H9 (cell line): ENCODE measurements at regions not wholly inside any gene's neighbourhood (a gene's known extent, or its start where the extent isn't known, plus 50 kb on each side); places are given as distances from the start of the nearest gene placed in this dataset.
A peak's percentile ranks its signal among the peaks of the same experiment; 100 is the strongest.

Experiments
- DNase-seq: peaks from one replicate; pipeline ENCODE4 v3.0.0-alpha.2; 2017
- H2AFZ ChIP-seq: one replicate; pipeline ENCODE4 v1.6.1; 2013; ENCODE audit warnings: mild to moderate bottlenecking, low read length, control low read depth, moderate library complexity
- H2AK5ac ChIP-seq: 2 replicates; pipeline ENCODE4 v1.6.1; 2013; ENCODE audit warnings: low read length, control low read depth, mixed read lengths; ENCODE audit not compliant: insufficient read length
- H2BK120ac ChIP-seq: one replicate; pipeline ENCODE4 v1.6.1; 2013; ENCODE audit warnings: low read depth, mild to moderate bottlenecking, low read length, control low read depth, inconsistent platforms; ENCODE audit not compliant: poor library complexity, severe bottlenecking
- H2BK12ac ChIP-seq: 2 replicates; pipeline ENCODE4 v1.6.1; 2013; ENCODE audit warnings: low read length, control low read depth, mixed read lengths, low read depth; ENCODE audit not compliant: insufficient read length
- H2BK15ac ChIP-seq: 2 replicates; pipeline ENCODE4 v1.6.1; 2013; ENCODE audit warnings: low read depth, low read length, control low read depth
- H2BK20ac ChIP-seq: one replicate; pipeline ENCODE4 v1.6.1; 2013; ENCODE audit warnings: low read depth, mild to moderate bottlenecking, low read length, control low read depth, inconsistent platforms; ENCODE audit not compliant: poor library complexity, severe bottlenecking
- H2BK5ac ChIP-seq: 2 replicates; pipeline ENCODE4 v1.6.1; 2013; ENCODE audit warnings: low read length, control low read depth, mixed read lengths; ENCODE audit not compliant: insufficient read length
- H3K14ac ChIP-seq: 2 replicates; pipeline ENCODE4 v1.6.1; 2013; ENCODE audit warnings: low read length, control low read depth; ENCODE audit not compliant: insufficient read depth
- H3K18ac ChIP-seq: 2 replicates; pipeline ENCODE4 v1.6.1; 2013; ENCODE audit warnings: low read depth, mild to moderate bottlenecking, mixed read lengths, low read length, control low read depth; ENCODE audit not compliant: insufficient read length
- H3K23ac ChIP-seq: 2 replicates; pipeline ENCODE4 v1.6.1; 2013; ENCODE audit warnings: low read length, control low read depth, mixed read lengths, low read depth; ENCODE audit not compliant: insufficient read length
- H3K23me2 ChIP-seq: 2 replicates; pipeline ENCODE4 v1.6.1; 2013; ENCODE audit warnings: low read depth, mild to moderate bottlenecking, mixed read lengths, low read length, control low read depth; ENCODE audit not compliant: insufficient read length, poor library complexity, severe bottlenecking
- H3K27ac ChIP-seq: 2 replicates; pipeline ENCODE4 v1.5.1; 2013; ENCODE audit warnings: low read length, control low read depth, mixed read lengths, low read depth; ENCODE audit not compliant: insufficient read length
- H3K27me3 ChIP-seq: 2 replicates; pipeline ENCODE4 v1.6.1; 2013; ENCODE audit warnings: low read length, control low read depth, inconsistent platforms; ENCODE audit not compliant: insufficient read depth
- H3K4ac ChIP-seq: 2 replicates; pipeline ENCODE4 v1.6.1; 2013; ENCODE audit warnings: low read depth, mild to moderate bottlenecking, control low read depth, inconsistent platforms, low read length, moderate library complexity
- H3K4me1 ChIP-seq: 2 replicates; pipeline ENCODE4 v1.6.1; 2013; ENCODE audit warnings: low read length, control low read depth, inconsistent platforms; ENCODE audit not compliant: insufficient read depth
- H3K4me2 ChIP-seq: 2 replicates; pipeline ENCODE4 v1.6.1; 2013; ENCODE audit warnings: low read length, control low read depth, mixed read lengths; ENCODE audit not compliant: insufficient read length, insufficient read depth
- H3K56ac ChIP-seq: 2 replicates; pipeline ENCODE4 v1.6.1; 2013; ENCODE audit warnings: low read depth, mild to moderate bottlenecking, mixed read lengths, low read length, control low read depth; ENCODE audit not compliant: insufficient read length
- H3K79me1 ChIP-seq: 2 replicates; pipeline ENCODE4 v1.6.1; 2013; ENCODE audit warnings: low read depth, mild to moderate bottlenecking, moderate library complexity, low read length, control low read depth, inconsistent platforms; ENCODE audit not compliant: insufficient read depth, poor library complexity, severe bottlenecking
- H3K79me2 ChIP-seq: 2 replicates; pipeline ENCODE4 v1.6.1; 2013; ENCODE audit warnings: low read length, control low read depth, inconsistent platforms; ENCODE audit not compliant: insufficient read depth
- H3K9ac ChIP-seq: 2 replicates; pipeline ENCODE4 v1.6.1; 2013; ENCODE audit warnings: low read length, control low read depth, mixed read lengths; ENCODE audit not compliant: insufficient read length; ENCODE audit errors: extremely low read depth
- H3K9me3 ChIP-seq: one replicate; pipeline ENCODE4 v1.6.1; 2013; ENCODE audit warnings: low read depth, low read length, inconsistent platforms; ENCODE audit not compliant: control insufficient read depth
- H3T11ph ChIP-seq: one replicate; pipeline ENCODE4 v1.6.1; 2013; ENCODE audit warnings: mild to moderate bottlenecking, low read length, control low read depth, inconsistent platforms
- H4K20me1 ChIP-seq: one replicate; pipeline ENCODE4 v1.6.1; 2013; ENCODE audit not compliant: control insufficient read depth, insufficient read length, insufficient read depth
- H4K5ac ChIP-seq: 2 replicates; pipeline ENCODE4 v1.6.1; 2013; ENCODE audit warnings: low read depth, mild to moderate bottlenecking, mixed read lengths, low read length, control low read depth; ENCODE audit not compliant: insufficient read length
- H4K8ac ChIP-seq: replicated peaks from 2 replicates; pipeline ENCODE4 v1.6.1; 2013; ENCODE audit warnings: low read length, control low read depth, mixed read lengths, low read depth; ENCODE audit not compliant: insufficient read length
- H4K91ac ChIP-seq: 2 replicates; pipeline ENCODE4 v1.6.1; 2013; ENCODE audit warnings: low read depth, mild to moderate bottlenecking, moderate library complexity, mixed read lengths, low read length, control low read depth; ENCODE audit not compliant: insufficient read length
- H3K27ac Mint-ChIP-seq, 3 experiments: 2 replicates in 2 of 3; 3 replicates in 1 of 3; pipeline ENCODE4 v1.8.0; 2020 to 2021; ENCODE audit warnings: mixed read lengths in 3 of 3, mild to moderate bottlenecking in 1 of 3, moderate library complexity in 1 of 3
- H3K27me3 Mint-ChIP-seq: 2 replicates; pipeline ENCODE4 v1.8.0; 2021; ENCODE audit warnings: low read depth, mild to moderate bottlenecking, moderate library complexity, mixed read lengths
- H3K36me3 Mint-ChIP-seq, 3 experiments: 2 replicates in 2 of 3; 3 replicates in 1 of 3; pipeline ENCODE4 v1.8.0; 2020 to 2021; ENCODE audit warnings: low read depth in 3 of 3, mixed read lengths in 3 of 3; ENCODE audit not compliant: insufficient read depth in 1 of 3
- H3K4me1 Mint-ChIP-seq, 2 experiments: 2 replicates each; pipeline ENCODE4 v1.8.0; 2020; ENCODE audit warnings: mixed read lengths in 2 of 2
- H3K4me3 Mint-ChIP-seq, 2 experiments: 2 replicates in 1 of 2; 3 replicates in 1 of 2; pipeline ENCODE4 v1.8.0; 2020 to 2021; ENCODE audit warnings: mild to moderate bottlenecking in 2 of 2, mixed read lengths in 2 of 2, moderate library complexity in 1 of 2
- H3K9me3 Mint-ChIP-seq, 2 experiments: 2 replicates in 1 of 2; 3 replicates in 1 of 2; pipeline ENCODE4 v1.8.0; 2020; ENCODE audit warnings: mild to moderate bottlenecking in 2 of 2, mixed read lengths in 2 of 2, moderate library complexity in 1 of 2
- CTCF ChIP-seq: fragments of 200-600 bp; sonication (generic); conservative IDR thresholded peaks from 3 replicates; pipeline ENCODE4 v1.8.0; 2021; ENCODE audit warnings: antibody characterized with exemption, mild to moderate bottlenecking
- WGBS: extraction: QIAGEN DNeasy Blood & Tissue Kit; methylation state at CpG from one replicate; pipeline ENCODE4 v1.1.7; 2013; ENCODE audit warnings: missing lambda C conversion rate, low lambda C conversion rate, mixed read lengths; ENCODE audit not compliant: insufficient read length; ENCODE audit errors: extremely low coverage; 5-methylcytosine and 5-hydroxymethylcytosine counted together

- H4K91ac ChIP-seq: no peak overlapping the region
- H4K20me1 ChIP-seq: no peaks in the 10 kb centered on the region
- no peaks in the 10 kb centered on the region for H3K9me3 ChIP-seq
- Mint-ChIP-seq H3K27ac (peak overlapping the region in 1 of 3 experiments; percentile 74; a peak in 1 of 7 replicates), H3K27me3 (no peaks in the 10 kb centered on the region), H3K36me3 (peaks cover 0 to 11% (median 7%) of the 10 kb centered on the region in 3 experiments; a peak in 3 of 7 replicates), H3K4me1 (peaks cover 50 to 55% of the 10 kb centered on the region in 2 experiments), H3K9me3 (peaks cover 4 to 8% of the 10 kb centered on the region in 2 experiments; a peak in 4 of 5 replicates), H3K4me3 (no peak overlapping the region)
- H2BK120ac ChIP-seq: no peak overlapping the region
- H4K8ac ChIP-seq: no peak overlapping the region
- H3K23me2 ChIP-seq: peaks cover 2% of the 10 kb centered on the region
- H3K79me1 ChIP-seq: no peaks in the 10 kb centered on the region
- DNase-seq: no peak
- H2AFZ ChIP-seq: no peak overlapping the region
- no peak overlapping the region for H2BK5ac ChIP-seq
- no peak overlapping the region for H2BK15ac ChIP-seq
- no peak overlapping the region for H3K9ac ChIP-seq
- WGBS: no CpG with 5 or more reads among the region's 5 CpGs
- no peak overlapping the region for H2BK20ac ChIP-seq
- H3K4me2 ChIP-seq: no peak overlapping the region
- H3K27me3 ChIP-seq: no peaks in the 10 kb centered on the region
- H3K27ac ChIP-seq: peak overlapping the region; percentile 21
- no peak for TF ChIP-seq CTCF
- H3K4ac ChIP-seq: no peak overlapping the region
- no peak overlapping the region for H3T11ph ChIP-seq
- H3K56ac ChIP-seq: no peak overlapping the region
- no peaks in the 10 kb centered on the region for H3K79me2 ChIP-seq
- no peak overlapping the region for H3K23ac ChIP-seq
- no peak overlapping the region for H4K5ac ChIP-seq
- no peak overlapping the region for H3K18ac ChIP-seq
- no peak overlapping the region for H2BK12ac ChIP-seq
- H2AK5ac ChIP-seq: no peak overlapping the region
- H3K4me1 ChIP-seq: peaks cover 5% of the 10 kb centered on the region; the same call in 1 of the 2 replicates
- no peak overlapping the region for H3K14ac ChIP-seq
These were observed 132.8 kb upstream of the C2CD4B start for GRCh38 chr15:62297933-62298332.
